ENCODE measurements at regions not wholly inside any gene's neighbourhood (a gene's known extent, or its start where the extent isn't known, plus 50 kb on each side); places are given as distances from the start of the nearest gene placed in this dataset.

- TF ChIP-seq POLR2A (IDR thresholded peaks at IDR 0.05; ENCODE audit: low read depth, low read length): no peak
- TF ChIP-seq TAF1 (IDR thresholded peaks at IDR 0.05; ENCODE audit: borderline replicate concordance, low read depth, low read length): no peak
Observed at GRCh38 chr1:168842306-168842705, 113.3 kb upstream of the DPT start.
